PC-9 (cell line): ENCODE measurements at regions not wholly inside any gene's neighbourhood (a gene's known extent, or its start where the extent isn't known, plus 50 kb on each side); places are given as distances from the start of the nearest gene placed in this dataset.

Experiments used
- CTCF ChIP-seq: fragments of 200-600 bp; sonication (generic); conservative IDR thresholded peaks from 2 replicates; pipeline ENCODE4 v1.6.1; 2017; ENCODE audit warnings: mixed run types, antibody characterized with exemption, mild to moderate bottlenecking, moderate library complexity
- EZH2 ChIP-seq: fragments of 200-600 bp; sonication (generic); IDR thresholded peaks from 2 replicates; pipeline ENCODE4 v1.8.0; 2017; ENCODE audit warnings: antibody characterized with exemption, low read depth

GRCh38 chr11:115955803-115956202 lies 451.6 kb upstream of the CADM1 start:
- TF ChIP-seq CTCF: no peak
- TF ChIP-seq EZH2: no peak
